Coronary artery (tissue), 2 donors: ENCODE measurements at regions not wholly inside any gene's neighbourhood (a gene's known extent, or its start where the extent isn't known, plus 50 kb on each side); places are given as distances from the start of the nearest gene placed in this dataset.
"Not testable (repeated sequence)": the region's sequence is repeated elsewhere in the genome, so short reads cannot be mapped to it uniquely, and the experiment has no call there.

Source experiments
- DNase-seq: peaks from one replicate; pipeline ENCODE4 v3.0.0-alpha.2; 2017; ENCODE audit warnings: low spot score
- H3K27ac ChIP-seq, 2 donors: fragments of 200-600 bp; sonication (generic); one replicate each; pipeline ENCODE4 v1.5.1; 2016 to 2019
- H3K4me3 ChIP-seq: fragments of 200-600 bp; sonication (generic); 2 replicates; pipeline ENCODE4 v1.5.1; 2016; ENCODE audit warnings: mild to moderate bottlenecking, moderate library complexity
- TF ChIP-seq, protein P1 (sequence below): fragments of 200-600 bp; sonication (generic); IDR thresholded peaks from one replicate; pipeline ENCODE4 v1.5.1; 2019; ENCODE audit warnings: antibody characterized with exemption

DNA sequence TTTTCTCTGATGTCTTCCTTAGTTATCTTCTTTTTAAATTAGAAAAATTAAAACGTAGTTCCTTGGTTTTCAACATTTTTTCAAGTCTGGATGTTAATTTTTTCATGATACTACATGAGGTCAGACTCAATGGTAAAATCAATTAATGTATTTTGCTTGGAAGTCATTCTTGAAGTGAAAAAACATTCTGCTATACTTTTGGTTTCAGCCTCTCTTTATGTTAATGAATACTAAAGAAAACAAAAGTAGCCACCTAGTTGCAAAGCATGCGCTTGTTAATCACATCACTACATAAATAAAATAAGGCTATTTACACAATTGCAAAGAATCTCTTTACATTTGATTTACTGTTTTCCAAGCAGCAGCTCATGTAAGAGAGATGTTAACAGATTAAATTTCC, 170.4 kb downstream of the LIPI start:
- DNase-seq, result no peak
- Histone ChIP-seq H3K4me3 (no peak overlapping the region), H3K27ac (no peak overlapping the region)
- TF ChIP-seq, protein P1, sequence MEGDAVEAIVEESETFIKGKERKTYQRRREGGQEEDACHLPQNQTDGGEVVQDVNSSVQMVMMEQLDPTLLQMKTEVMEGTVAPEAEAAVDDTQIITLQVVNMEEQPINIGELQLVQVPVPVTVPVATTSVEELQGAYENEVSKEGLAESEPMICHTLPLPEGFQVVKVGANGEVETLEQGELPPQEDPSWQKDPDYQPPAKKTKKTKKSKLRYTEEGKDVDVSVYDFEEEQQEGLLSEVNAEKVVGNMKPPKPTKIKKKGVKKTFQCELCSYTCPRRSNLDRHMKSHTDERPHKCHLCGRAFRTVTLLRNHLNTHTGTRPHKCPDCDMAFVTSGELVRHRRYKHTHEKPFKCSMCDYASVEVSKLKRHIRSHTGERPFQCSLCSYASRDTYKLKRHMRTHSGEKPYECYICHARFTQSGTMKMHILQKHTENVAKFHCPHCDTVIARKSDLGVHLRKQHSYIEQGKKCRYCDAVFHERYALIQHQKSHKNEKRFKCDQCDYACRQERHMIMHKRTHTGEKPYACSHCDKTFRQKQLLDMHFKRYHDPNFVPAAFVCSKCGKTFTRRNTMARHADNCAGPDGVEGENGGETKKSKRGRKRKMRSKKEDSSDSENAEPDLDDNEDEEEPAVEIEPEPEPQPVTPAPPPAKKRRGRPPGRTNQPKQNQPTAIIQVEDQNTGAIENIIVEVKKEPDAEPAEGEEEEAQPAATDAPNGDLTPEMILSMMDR, result no peak

DNA sequence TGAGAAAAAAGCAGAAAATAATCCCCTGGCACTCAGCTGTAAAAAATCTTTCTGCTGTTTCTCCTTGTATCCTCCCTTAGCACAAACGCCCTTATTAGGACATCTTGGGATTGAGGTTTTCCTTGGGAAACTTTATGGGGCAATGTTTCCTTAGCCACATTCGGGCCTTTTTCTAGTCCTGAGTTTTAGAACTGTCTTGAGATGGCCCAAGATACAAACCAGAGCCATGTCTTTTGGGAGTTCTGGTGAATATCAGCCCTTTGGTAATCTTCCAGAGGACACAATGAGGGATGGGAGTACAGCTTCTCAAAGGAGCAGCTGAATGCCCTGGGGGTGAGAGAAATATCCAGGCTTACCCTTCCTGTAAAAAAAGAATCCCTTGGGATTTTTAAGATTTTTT, 182.1 kb downstream of the LIPI start:
- not testable (repeated sequence) for DNase-seq, H3K4me3 ChIP-seq

GRCh38 chr21:14027235-14027869, 183.4 kb downstream of the LIPI start:
- DNase-seq, result peak; percentile 87
- H3K4me3 ChIP-seq, result peak overlapping the region; percentile 86
- H3K27ac ChIP-seq, result peak overlapping the region; percentile 32 to 63

More for the DNA sequence above, 182.1 kb downstream of the LIPI start:
- not testable (repeated sequence) for H3K27ac ChIP-seq

DNA sequence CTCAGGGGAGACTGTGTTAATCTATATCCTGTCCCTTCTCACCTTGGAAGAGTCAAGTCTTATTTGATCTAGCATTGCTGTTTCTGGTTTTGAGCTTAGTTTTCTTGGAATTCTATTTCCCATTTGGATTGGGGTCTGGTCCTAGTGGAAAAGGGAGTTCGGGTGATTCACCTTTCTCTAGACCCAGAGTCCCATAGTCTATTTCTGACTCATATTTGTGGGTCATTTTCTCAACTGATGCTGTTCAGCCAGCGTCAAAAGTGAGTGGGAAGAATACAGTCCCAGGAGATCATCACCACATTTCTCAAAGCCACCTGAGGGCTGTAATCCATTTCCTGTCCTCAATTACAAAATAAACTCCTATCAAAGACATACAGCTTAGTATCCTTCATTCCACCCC, 190.6 kb downstream of the LIPI start:
- DNase-seq, H3K4me3 ChIP-seq: not testable (repeated sequence)

GRCh38 chr21:14015841-14016240, 194.9 kb downstream of the LIPI start:
- not testable (repeated sequence) for H3K27ac ChIP-seq, DNase-seq, H3K4me3 ChIP-seq

More for the DNA sequence above, 190.6 kb downstream of the LIPI start:
- not testable (repeated sequence) for H3K27ac ChIP-seq

DNA sequence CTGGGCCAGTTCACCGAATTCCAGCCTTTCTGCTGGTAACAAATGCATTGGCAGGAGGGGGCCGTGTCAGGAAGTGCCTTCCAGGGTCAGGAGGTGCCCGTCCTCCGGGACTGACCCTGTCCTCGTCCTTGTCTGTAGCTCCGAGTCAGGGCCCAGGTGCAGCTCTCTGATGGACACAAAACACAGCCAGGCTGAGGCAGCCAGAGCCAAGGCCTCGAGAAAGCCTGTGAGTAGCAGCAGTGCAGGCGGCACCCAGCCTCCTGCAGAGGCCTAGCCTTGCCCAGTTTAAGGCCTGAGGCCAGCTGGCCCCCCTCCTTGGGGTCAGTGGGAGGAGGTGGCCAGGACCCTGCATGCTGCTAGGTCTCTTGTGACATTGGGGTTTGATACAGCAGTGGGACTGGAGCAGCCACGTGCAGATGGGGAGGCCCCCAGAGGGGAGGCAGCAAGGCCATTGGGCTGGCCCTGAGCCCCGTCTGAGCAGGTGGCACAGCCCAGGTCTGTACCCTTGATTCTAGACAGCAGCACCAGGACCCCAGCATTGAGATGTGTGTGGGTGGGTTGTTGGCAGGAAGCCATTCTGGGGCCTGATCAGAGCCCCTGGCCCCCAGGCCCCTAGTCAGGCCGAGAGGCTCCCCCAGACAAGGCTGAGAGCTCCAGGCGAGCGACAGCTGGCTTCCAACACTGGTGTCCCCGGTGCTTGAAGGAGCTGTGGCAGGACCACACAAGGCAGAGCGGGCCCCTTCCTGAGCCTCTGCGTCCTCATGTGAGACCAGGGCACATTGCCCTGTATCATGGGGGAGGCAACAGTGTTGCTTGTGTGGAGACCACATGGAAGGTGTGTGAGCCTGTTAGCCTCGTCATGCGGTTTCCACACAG, 196.9 kb downstream of the LIPI start:
- not testable (repeated sequence) for H3K27ac ChIP-seq, H3K4me3 ChIP-seq, DNase-seq

DNA sequence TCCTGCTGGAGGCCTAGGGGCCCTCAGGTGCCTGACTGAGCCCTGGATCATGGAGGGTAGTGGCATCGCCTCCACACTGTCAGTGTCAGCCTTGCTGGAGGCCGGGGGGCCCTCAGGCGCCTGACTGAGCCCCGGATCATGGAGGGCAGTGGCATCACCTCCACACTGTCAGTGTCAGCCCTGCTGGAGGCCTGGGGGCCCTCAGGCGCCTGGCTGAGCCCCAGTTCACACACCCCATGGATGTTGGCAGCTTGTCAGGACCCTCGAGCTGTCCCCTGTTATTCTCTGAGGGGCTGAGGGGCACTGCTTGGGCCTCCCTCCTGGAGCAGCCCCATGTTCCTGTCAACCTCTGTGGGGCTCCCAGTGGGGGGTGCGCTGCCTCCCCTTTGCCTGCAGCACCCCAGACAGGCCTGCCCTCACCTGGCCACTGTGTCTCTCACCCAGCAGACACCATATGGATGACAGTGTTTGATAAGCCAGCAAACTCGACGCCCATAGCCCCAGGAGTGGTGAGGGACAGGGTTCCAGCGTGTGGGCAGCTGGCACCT, 197.6 kb downstream of the LIPI start:
- H3K27ac ChIP-seq, result no peak overlapping the region
- no peak overlapping the region for H3K4me3 ChIP-seq
- TF ChIP-seq, protein P1, result no peak
- DNase-seq, result no peak

GRCh38 chr21:14012409-14012808, 198.3 kb downstream of the LIPI start:
- no peak for DNase-seq
- H3K4me3 ChIP-seq, result no peak overlapping the region
- TF ChIP-seq, protein P1, result no peak
- H3K27ac ChIP-seq, result no peak overlapping the region

- not testable (repeated sequence) for H3K27ac ChIP-seq, H3K4me3 ChIP-seq, DNase-seq
Observed at GRCh38 chr21:14011751-14012150, 199.0 kb downstream of the LIPI start.

- H3K27ac ChIP-seq, DNase-seq, H3K4me3 ChIP-seq: not testable (repeated sequence)
Observed at GRCh38 chr21:14011149-14011548, 199.6 kb downstream of the LIPI start.
